ENCODE measurements at regions not wholly inside any gene's neighbourhood (a gene's known extent, or its start where the extent isn't known, plus 50 kb on each side); places are given as distances from the start of the nearest gene placed in this dataset.

DNA sequence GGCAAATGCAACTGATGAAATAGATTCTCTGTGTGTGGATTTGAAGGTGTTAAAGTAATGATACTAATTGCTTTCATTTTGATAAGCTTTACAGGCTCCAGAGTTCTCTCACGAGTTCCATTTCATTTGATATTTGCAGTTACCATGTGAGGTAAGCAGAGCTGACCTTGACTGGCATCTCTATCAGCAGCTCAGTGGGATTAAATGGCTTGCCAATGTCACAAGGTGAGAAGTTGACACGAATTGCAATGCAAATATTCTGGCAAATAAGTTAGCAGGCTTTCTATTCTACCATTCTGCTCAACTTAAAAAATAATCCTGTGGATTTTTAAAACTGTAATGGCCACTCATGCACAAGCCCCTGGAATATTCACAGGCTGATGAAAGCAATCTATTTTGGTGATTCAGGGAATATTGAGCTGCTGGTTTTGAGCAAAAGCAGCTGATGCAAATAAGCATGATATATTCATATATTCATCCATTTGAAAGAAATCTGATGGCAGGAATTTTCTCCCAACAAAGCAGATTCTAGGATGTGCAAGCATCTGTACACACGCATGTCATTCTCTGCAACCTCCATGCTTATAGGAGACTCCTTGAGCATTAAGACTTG lies 64.5 kb upstream of the ANKRD1 start:
- 44% methylated on average over 2 of the region's 3 CpGs for WGBS (ENCODE audit: insufficient coverage)
- DNase-seq: no peak
- Histone ChIP-seq H3K36me3 (ENCODE audit: control insufficient read depth in 2 of 2, extremely low read depth in 1 of 2, insufficient read depth in 1 of 2, low read length in 1 of 2) (no peaks in the 10 kb centered on the region), H3K27me3 (replicated peaks in 1 of 2; ENCODE audit: control insufficient read depth in 2 of 2, extremely low read depth in 1 of 2, insufficient read depth in 2 of 2, low read length in 1 of 2) (no peaks in the 10 kb centered on the region), H3K4me1 (ENCODE audit: control insufficient read depth in 1 of 2, extremely low read depth in 1 of 2, insufficient read depth in 2 of 2, low read length in 2 of 2) (no peaks in the 10 kb centered on the region), H3K27ac (ENCODE audit: low read length) (no peak overlapping the region), H3K4me3 (ENCODE audit: control insufficient read depth in 1 of 2, extremely low read depth in 1 of 2, low read length in 1 of 2) (no peak overlapping the region), H3K9me3 (no peaks in the 10 kb centered on the region)
- H3K9me3 Mint-ChIP-seq: no peaks in the 10 kb centered on the region
- ATAC-seq (replicated peaks in 1 of 4): no peak
- H3K36me3 Mint-ChIP-seq: no peaks in the 10 kb centered on the region
- no peak overlapping the region for H3K27ac Mint-ChIP-seq
- ChIA-PET POLR2A (no interaction called here), CTCF (interaction anchor here in 1 of 2 donors (0.6 kb wide), 1 partner anchor 265 kb away, joined by 3 read pairs; no protein-coding TSS in a partner anchor)
- H3K4me1 Mint-ChIP-seq: peaks cover 5 to 13% (median 8%) of the 10 kb centered on the region in 3 donors
- H3K4me3 Mint-ChIP-seq: no peak overlapping the region
- H3K27me3 Mint-ChIP-seq: no peaks in the 10 kb centered on the region

DNA sequence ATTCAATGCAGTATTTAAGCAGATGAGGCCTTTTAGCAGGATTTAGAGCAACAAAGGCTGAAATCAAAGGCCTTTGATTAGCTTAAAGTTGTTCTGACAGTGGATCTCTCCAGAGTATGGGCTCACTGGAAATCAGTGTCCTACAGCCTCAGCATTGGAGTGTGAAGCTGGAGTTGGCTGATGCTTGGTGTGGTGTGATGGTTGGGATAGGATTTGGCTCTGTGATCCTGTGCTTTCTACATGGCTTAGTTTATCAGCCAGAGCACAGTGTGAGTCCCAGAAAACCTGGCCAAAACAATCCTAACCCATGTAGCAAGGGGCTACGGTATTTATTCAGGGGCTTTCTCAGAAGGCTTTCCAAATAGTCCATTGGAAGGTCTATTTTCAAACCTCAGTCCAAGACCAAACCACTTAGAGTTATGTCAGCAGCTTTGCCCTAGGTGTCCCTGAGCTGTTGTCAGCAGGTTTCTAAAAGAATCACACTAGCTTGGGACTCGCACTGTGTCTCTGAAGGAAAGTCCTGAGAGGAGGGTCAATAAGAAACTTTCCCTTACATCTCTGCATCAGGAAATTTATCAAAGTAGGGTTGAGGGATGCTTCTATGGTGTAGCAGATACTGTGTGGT lies 65.4 kb upstream of the ANKRD1 start:
- no peaks in the 10 kb centered on the region for H3K27me3 ChIP-seq (replicated peaks in 1 of 2; ENCODE audit: control insufficient read depth in 2 of 2, extremely low read depth in 1 of 2, insufficient read depth in 2 of 2, low read length in 1 of 2)
- H3K4me3 ChIP-seq (ENCODE audit: control insufficient read depth in 1 of 2, extremely low read depth in 1 of 2, low read length in 1 of 2): no peak overlapping the region
- H3K9me3 Mint-ChIP-seq: no peaks in the 10 kb centered on the region
- ATAC-seq (replicated peaks in 1 of 4) (no peak), DNase-seq (no peak)
- no CpG with 5 or more reads among the region's 2 CpGs for WGBS (ENCODE audit: insufficient coverage)
- H3K4me3 Mint-ChIP-seq: no peak overlapping the region
- no peaks in the 10 kb centered on the region for H3K36me3 Mint-ChIP-seq
- H3K36me3 ChIP-seq (ENCODE audit: control insufficient read depth in 2 of 2, extremely low read depth in 1 of 2, insufficient read depth in 1 of 2, low read length in 1 of 2): no peaks in the 10 kb centered on the region
- CTCF ChIA-PET: no interaction called here
- H3K9me3 ChIP-seq: no peaks in the 10 kb centered on the region
- H3K27ac ChIP-seq (ENCODE audit: low read length): no peak overlapping the region
- H3K27me3 Mint-ChIP-seq: no peaks in the 10 kb centered on the region
- POLR2A ChIA-PET: interaction anchor here in 1 of 2 donors (0.6 kb wide), 1 partner anchor 107 kb away, joined by 4 read pairs; no protein-coding TSS in a partner anchor
- peaks cover 5 to 13% (median 8%) of the 10 kb centered on the region in 3 donors for H3K4me1 Mint-ChIP-seq
- no peak overlapping the region for H3K27ac Mint-ChIP-seq
- no peaks in the 10 kb centered on the region for H3K4me1 ChIP-seq (ENCODE audit: control insufficient read depth in 1 of 2, extremely low read depth in 1 of 2, insufficient read depth in 2 of 2, low read length in 2 of 2)

DNA sequence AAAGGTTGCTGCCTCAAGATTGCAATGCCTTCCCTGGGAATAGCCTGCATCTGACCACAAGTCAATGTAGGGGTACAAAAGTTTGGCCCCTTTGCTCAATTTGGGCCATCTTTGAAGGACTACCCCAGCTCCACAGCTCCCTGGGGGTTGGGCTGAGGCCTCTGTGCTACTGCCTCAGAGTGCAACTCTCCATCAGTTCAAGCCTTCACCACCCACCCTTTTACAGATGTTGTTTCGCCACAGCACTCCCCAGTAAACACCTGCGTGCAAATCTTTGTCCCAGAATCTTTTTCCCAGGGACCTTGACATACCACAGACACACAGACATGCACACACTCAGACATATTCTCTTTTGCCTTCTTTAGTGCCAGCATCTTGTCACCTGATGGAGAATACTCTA lies 66.0 kb upstream of the ANKRD1 start:
- ChIA-PET POLR2A (no interaction called here), CTCF (no interaction called here)
- H3K27ac ChIP-seq (ENCODE audit: low read length): no peak overlapping the region
- H3K36me3 ChIP-seq (ENCODE audit: control insufficient read depth in 2 of 2, extremely low read depth in 1 of 2, insufficient read depth in 1 of 2, low read length in 1 of 2): no peaks in the 10 kb centered on the region
- no peak overlapping the region for H3K27ac Mint-ChIP-seq
- no peaks in the 10 kb centered on the region for H3K9me3 Mint-ChIP-seq
- H3K27me3 Mint-ChIP-seq: no peaks in the 10 kb centered on the region
- no peaks in the 10 kb centered on the region for H3K36me3 Mint-ChIP-seq
- no peaks in the 10 kb centered on the region for H3K27me3 ChIP-seq (replicated peaks in 1 of 2; ENCODE audit: control insufficient read depth in 2 of 2, extremely low read depth in 1 of 2, insufficient read depth in 2 of 2, low read length in 1 of 2)
- no peak overlapping the region for H3K4me3 Mint-ChIP-seq
- no peaks in the 10 kb centered on the region for H3K9me3 ChIP-seq
- no peaks in the 10 kb centered on the region for H3K4me1 ChIP-seq (ENCODE audit: control insufficient read depth in 1 of 2, extremely low read depth in 1 of 2, insufficient read depth in 2 of 2, low read length in 2 of 2)
- peaks cover 5 to 13% (median 8%) of the 10 kb centered on the region in 3 donors for H3K4me1 Mint-ChIP-seq
- ATAC-seq (replicated peaks in 1 of 4) (no peak), DNase-seq (no peak)
- 68% methylated on average over 2 of the region's 2 CpGs for WGBS (ENCODE audit: insufficient coverage)
- no peak overlapping the region for H3K4me3 ChIP-seq (ENCODE audit: control insufficient read depth in 1 of 2, extremely low read depth in 1 of 2, low read length in 1 of 2)

DNA sequence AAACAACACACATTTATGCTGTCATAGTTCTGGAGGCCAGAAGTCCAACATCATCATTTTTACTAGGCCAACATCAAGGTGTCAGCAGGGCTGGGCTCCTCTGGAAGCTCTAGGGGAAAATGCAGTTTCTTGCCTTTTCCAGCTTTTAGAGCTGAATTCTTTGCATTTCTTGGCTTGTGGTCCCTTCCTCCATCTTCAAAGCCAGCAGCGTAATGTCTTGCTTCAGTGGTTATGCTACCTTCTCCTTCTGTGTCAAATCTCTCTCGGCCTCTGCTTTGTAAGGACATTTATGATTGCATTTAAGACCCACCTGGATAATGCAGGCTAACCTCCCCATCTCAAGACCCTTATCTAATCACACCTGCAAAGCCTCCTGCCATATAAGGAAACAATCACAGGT lies 66.5 kb upstream of the ANKRD1 start:
- Mint-ChIP-seq H3K27me3 (no peaks in the 10 kb centered on the region), H3K36me3 (no peaks in the 10 kb centered on the region), H3K27ac (no peak overlapping the region), H3K9me3 (no peaks in the 10 kb centered on the region), H3K4me3 (no peak overlapping the region), H3K4me1 (peaks cover 5 to 13% (median 8%) of the 10 kb centered on the region in 3 donors)
- no peak for ATAC-seq (replicated peaks in 1 of 4)
- Histone ChIP-seq H3K9me3 (no peaks in the 10 kb centered on the region), H3K4me1 (ENCODE audit: control insufficient read depth in 1 of 2, extremely low read depth in 1 of 2, insufficient read depth in 2 of 2, low read length in 2 of 2) (no peaks in the 10 kb centered on the region), H3K36me3 (ENCODE audit: control insufficient read depth in 2 of 2, extremely low read depth in 1 of 2, insufficient read depth in 1 of 2, low read length in 1 of 2) (no peaks in the 10 kb centered on the region), H3K27me3 (replicated peaks in 1 of 2; ENCODE audit: control insufficient read depth in 2 of 2, extremely low read depth in 1 of 2, insufficient read depth in 2 of 2, low read length in 1 of 2) (no peaks in the 10 kb centered on the region), H3K4me3 (ENCODE audit: control insufficient read depth in 1 of 2, extremely low read depth in 1 of 2, low read length in 1 of 2) (no peak overlapping the region), H3K27ac (ENCODE audit: low read length) (no peak overlapping the region)
- ChIA-PET POLR2A (no interaction called here), CTCF (no interaction called here)
- 100% methylated on average over 1 of the region's 2 CpGs for WGBS (ENCODE audit: insufficient coverage)
- no peak for DNase-seq

DNA sequence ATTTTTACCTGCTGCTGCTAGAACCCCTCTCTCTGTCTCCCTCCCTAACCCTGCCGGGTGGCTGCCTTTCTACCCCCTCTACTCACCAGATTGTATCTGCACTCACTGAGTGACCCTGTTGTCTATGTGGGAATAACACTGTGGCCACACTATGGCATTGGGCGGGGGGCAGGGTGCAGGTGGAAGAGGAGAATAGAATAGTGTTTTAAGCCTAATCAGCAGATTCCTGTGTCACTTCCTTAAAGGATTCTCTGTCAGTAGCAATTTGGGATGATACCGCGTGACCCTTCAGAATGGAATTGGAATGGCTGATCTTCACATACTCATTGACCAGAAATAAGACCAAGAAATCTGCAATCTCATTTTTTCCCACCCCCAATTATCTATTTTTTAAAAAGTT lies 67.1 kb upstream of the ANKRD1 start:
- ATAC-seq (replicated peaks in 1 of 4): no peak
- 80% methylated on average over 1 of the region's 4 CpGs for WGBS (ENCODE audit: insufficient coverage)
- POLR2A ChIA-PET: no interaction called here

DNA sequence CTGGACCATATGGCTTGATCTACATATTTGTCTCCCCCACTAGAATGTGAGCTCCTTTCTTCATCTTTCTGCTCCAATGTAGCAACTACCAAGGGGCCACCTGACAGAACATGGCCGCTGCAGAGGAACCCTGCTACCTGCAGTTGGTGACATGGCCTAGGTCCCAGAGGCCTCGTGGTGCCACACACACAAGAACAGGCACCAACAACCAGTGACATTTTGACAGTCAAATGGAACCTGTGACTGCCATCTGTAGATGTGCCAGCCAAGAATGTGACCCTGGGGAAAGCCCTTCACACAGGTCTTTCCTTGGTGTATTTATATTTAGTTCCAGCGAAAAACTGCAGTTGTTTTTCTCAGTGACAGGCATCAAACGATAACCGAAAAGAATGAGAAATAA lies 67.9 kb upstream of the ANKRD1 start:
- no peaks in the 10 kb centered on the region for H3K9me3 ChIP-seq
- no peak overlapping the region for H3K4me3 ChIP-seq (ENCODE audit: control insufficient read depth in 1 of 2, extremely low read depth in 1 of 2, low read length in 1 of 2)
- POLR2A ChIA-PET: no interaction called here
- CTCF ChIA-PET: interaction anchor here in 1 of 2 donors (0.6 kb wide), 1 partner anchor 309 kb away, joined by 3 read pairs; no protein-coding TSS in a partner anchor
- H3K9me3 Mint-ChIP-seq: no peaks in the 10 kb centered on the region
- DNase-seq (no peak), ATAC-seq (replicated peaks in 1 of 4) (no peak)
- no peak overlapping the region for H3K4me3 Mint-ChIP-seq
- no peaks in the 10 kb centered on the region for H3K27me3 Mint-ChIP-seq
- 82% methylated on average over 3 of the region's 5 CpGs for WGBS (ENCODE audit: insufficient coverage)
- H3K4me1 ChIP-seq (ENCODE audit: control insufficient read depth in 1 of 2, extremely low read depth in 1 of 2, insufficient read depth in 2 of 2, low read length in 2 of 2): no peaks in the 10 kb centered on the region
- no peaks in the 10 kb centered on the region for H3K36me3 Mint-ChIP-seq
- no peak overlapping the region for H3K27ac Mint-ChIP-seq
- no peaks in the 10 kb centered on the region for H3K27me3 ChIP-seq (replicated peaks in 1 of 2; ENCODE audit: control insufficient read depth in 2 of 2, extremely low read depth in 1 of 2, insufficient read depth in 2 of 2, low read length in 1 of 2)
- H3K27ac ChIP-seq (ENCODE audit: low read length): no peak overlapping the region
- H3K4me1 Mint-ChIP-seq: peaks cover 6 to 8% (median 8%) of the 10 kb centered on the region in 3 donors
- no peaks in the 10 kb centered on the region for H3K36me3 ChIP-seq (ENCODE audit: control insufficient read depth in 2 of 2, extremely low read depth in 1 of 2, insufficient read depth in 1 of 2, low read length in 1 of 2)

More for the DNA sequence above, 67.1 kb upstream of the ANKRD1 start:
- Histone ChIP-seq H3K27me3 (replicated peaks in 1 of 2; ENCODE audit: control insufficient read depth in 2 of 2, extremely low read depth in 1 of 2, insufficient read depth in 2 of 2, low read length in 1 of 2) (no peaks in the 10 kb centered on the region), H3K4me1 (ENCODE audit: control insufficient read depth in 1 of 2, extremely low read depth in 1 of 2, insufficient read depth in 2 of 2, low read length in 2 of 2) (no peaks in the 10 kb centered on the region), H3K9me3 (no peaks in the 10 kb centered on the region), H3K36me3 (ENCODE audit: control insufficient read depth in 2 of 2, extremely low read depth in 1 of 2, insufficient read depth in 1 of 2, low read length in 1 of 2) (no peaks in the 10 kb centered on the region), H3K4me3 (ENCODE audit: control insufficient read depth in 1 of 2, extremely low read depth in 1 of 2, low read length in 1 of 2) (no peak overlapping the region), H3K27ac (ENCODE audit: low read length) (no peak overlapping the region)
- Mint-ChIP-seq H3K27me3 (no peaks in the 10 kb centered on the region), H3K36me3 (no peaks in the 10 kb centered on the region), H3K27ac (no peak overlapping the region), H3K9me3 (no peaks in the 10 kb centered on the region), H3K4me3 (no peak overlapping the region), H3K4me1 (peaks cover 6 to 13% (median 8%) of the 10 kb centered on the region in 3 donors)
- DNase-seq: no peak
- CTCF ChIA-PET: interaction anchor here in 1 of 2 donors (0.6 kb wide), 1 partner anchor 310 kb away, joined by 3 read pairs; no protein-coding TSS in a partner anchor
